ENCODE measurements at regions not wholly inside any gene's neighbourhood (a gene's known extent, or its start where the extent isn't known, plus 50 kb on each side); places are given as distances from the start of the nearest gene placed in this dataset.

- H3K27ac ChIP-seq, result no peak overlapping the region
- H3K27me3 ChIP-seq, result no peaks in the 10 kb centered on the region
- H3K4me3 ChIP-seq, result no peak overlapping the region
- H3K36me3 ChIP-seq, result no peaks in the 10 kb centered on the region
- WGBS, 4 donors, result 84 to 92% (median 90%) methylated on average over 7 of the region's 7 CpGs
- no peak for DNase-seq
- H3K4me1 ChIP-seq, result no peaks in the 10 kb centered on the region
- no peak for TF ChIP-seq CTCF (IDR thresholded peaks at IDR 0.05)
- TF ChIP-seq POLR2A (IDR thresholded peaks at IDR 0.05), result no peak
- peaks cover 0 to 9% (median 0%) of the 10 kb centered on the region in 12 donors for H3K9me3 ChIP-seq
- no peak for ATAC-seq
- intact Hi-C loops (cut with DNase I), result no loop called here
Observed at GRCh38 chr21:41023936-41024335, 144.0 kb upstream of the BACE2 start.

- Histone ChIP-seq H3K27me3 (no peaks in the 10 kb centered on the region), H3K36me3 (no peaks in the 10 kb centered on the region), H3K27ac (no peak overlapping the region), H3K9me3 (peaks cover 0 to 7% (median 0%) of the 10 kb centered on the region in 12 donors), H3K4me3 (no peak overlapping the region), H3K4me1 (no peaks in the 10 kb centered on the region)
- no peak for TF ChIP-seq POLR2A (IDR thresholded peaks at IDR 0.05)
- no peak for TF ChIP-seq CTCF (IDR thresholded peaks at IDR 0.05)
- DNase-seq (no peak), ATAC-seq (no peak)
- 85 to 92% (median 88%) methylated on average over 2 of the region's 2 CpGs for WGBS, 4 donors
- intact Hi-C loops (cut with DNase I), result no loop called here
Observed at GRCh38 chr21:41024341-41024740, 143.6 kb upstream of the BACE2 start.

- 70 to 78% (median 75%) methylated on average over 13 of the region's 13 CpGs for WGBS, 4 donors
- ATAC-seq, result no peak
Observed at GRCh38 chr21:41024746-41025254, 143.2 kb upstream of the BACE2 start.

GRCh38 chr21:41029571-41029970 is 138.4 kb upstream of the BACE2 start:
- Histone ChIP-seq H3K27ac (no peak overlapping the region), H3K4me3 (no peak overlapping the region), H3K27me3 (no peaks in the 10 kb centered on the region), H3K9me3 (peaks cover 0 to 7% (median 0%) of the 10 kb centered on the region in 12 donors), H3K36me3 (no peaks in the 10 kb centered on the region), H3K4me1 (no peaks in the 10 kb centered on the region)
- TF ChIP-seq POLR2A (IDR thresholded peaks at IDR 0.05) (no peak), CTCF (IDR thresholded peaks at IDR 0.05) (no peak)
- no peak for DNase-seq
- intact Hi-C loops (cut with DNase I), result no loop called here
- WGBS, 4 donors, result 71 to 82% (median 78%) methylated on average over 3 of the region's 3 CpGs
- no peak for ATAC-seq

More at GRCh38 chr21:41024746-41025254, 143.2 kb upstream of the BACE2 start:
- Histone ChIP-seq H3K27me3 (no peaks in the 10 kb centered on the region), H3K4me1 (no peaks in the 10 kb centered on the region), H3K27ac (no peak overlapping the region), H3K9me3 (peaks cover 0 to 7% (median 0%) of the 10 kb centered on the region in 12 donors), H3K36me3 (no peaks in the 10 kb centered on the region), H3K4me3 (no peak overlapping the region)
- no peak for DNase-seq
- intact Hi-C loops (cut with DNase I), result no loop called here
- no peak for TF ChIP-seq CTCF (IDR thresholded peaks at IDR 0.05)
- TF ChIP-seq POLR2A (IDR thresholded peaks at IDR 0.05), result no peak
